PC-3 (cell line): ENCODE measurements at regions not wholly inside any gene's neighbourhood (a gene's known extent, or its start where the extent isn't known, plus 50 kb on each side); places are given as distances from the start of the nearest gene placed in this dataset.

Experiments
- ATAC-seq: fragments of 200-7000 bp; cut with Tn5 transposase; 2 replicates; pipeline ENCODE4 v1.9.1; 2020; ENCODE audit warnings: mild to moderate bottlenecking, moderate library complexity
- BruUV-seq: library from RNA; stranded (reverse); fragments of 400-500 nt; replicated peaks from 2 replicates; lab custom pipeline; 2021; lab: Mats Ljungman, UMichigan
- CTCF ChIA-PET: fragments of 300-600 bp; sonication (Branson Sonifier 250); formaldehyde crosslinking; loops from one replicate; lab custom pipeline; 2022; ENCODE audit warnings: antibody characterized with exemption; lab: Charles Lee
- POLR2A ChIA-PET: fragments of 300-600 bp; sonication (Branson Sonifier 250); formaldehyde crosslinking; loops from one replicate; lab custom pipeline; 2022; ENCODE audit warnings: antibody characterized with exemption; ENCODE audit not compliant: unreplicated experiment; lab: Charles Lee
- DNase-seq: peaks from one replicate; pipeline ENCODE4 v3.0.0-alpha.2; 2015
- H2AFZ ChIP-seq: fragments of 300-600 bp; sonication (generic); 2 replicates; pipeline ENCODE4 v1.6.0; 2016; ENCODE audit warnings: antibody characterized with exemption, low read length
- H3F3A ChIP-seq: fragments of 300-600 bp; sonication (generic); one replicate; pipeline ENCODE4 v1.6.0; 2017; ENCODE audit warnings: antibody characterized with exemption, low read length, control low read depth, mild to moderate bottlenecking; ENCODE audit not compliant: unreplicated experiment
- H3K27ac ChIP-seq: fragments of 300-600 bp; sonication (generic); 2 replicates; pipeline ENCODE4 v1.5.1; 2016; ENCODE audit warnings: mild to moderate bottlenecking, low read length
- H3K27me3 ChIP-seq: fragments of 300-600 bp; sonication (generic); 2 replicates; pipeline ENCODE4 v1.6.1; 2016; ENCODE audit warnings: low read length, mixed read lengths
- H3K36me3 ChIP-seq: fragments of 300-600 bp; sonication (generic); 2 replicates; pipeline ENCODE4 v1.6.1; 2016; ENCODE audit warnings: low read depth, mixed run types, low read length, mixed read lengths
- H3K4me1 ChIP-seq: fragments of 300-600 bp; sonication (generic); 2 replicates; pipeline ENCODE4 v1.5.1; 2016; ENCODE audit warnings: low read length; ENCODE audit not compliant: insufficient read depth
- H3K4me2 ChIP-seq: fragments of 300-600 bp; sonication (generic); 2 replicates; pipeline ENCODE4 v1.6.0; 2016; ENCODE audit warnings: low read length
- H3K4me3 ChIP-seq: fragments of 300-600 bp; sonication (generic); 2 replicates; pipeline ENCODE4 v1.5.1; 2016; ENCODE audit warnings: mild to moderate bottlenecking, low read length, mixed read lengths
- H3K79me2 ChIP-seq: fragments of 300-600 bp; sonication (generic); 2 replicates; pipeline ENCODE4 v1.6.1; 2017; ENCODE audit warnings: low read length, mixed read lengths
- H3K9ac ChIP-seq: fragments of 300-600 bp; sonication (generic); 2 replicates; pipeline ENCODE4 v1.6.0; 2016; ENCODE audit warnings: mild to moderate bottlenecking, low read length
- H3K9me2 ChIP-seq: fragments of 300-600 bp; sonication (generic); replicated peaks from 2 replicates; pipeline ENCODE4 v1.6.1; 2016; ENCODE audit warnings: mixed run types, low read length, mixed read lengths
- H3K9me3 ChIP-seq: fragments of 300-600 bp; sonication (generic); 2 replicates; pipeline ENCODE4 v1.6.1; 2016; ENCODE audit warnings: low read length, mixed read lengths
- H4K20me1 ChIP-seq: fragments of 300-600 bp; sonication (generic); 2 replicates; pipeline ENCODE4 v1.6.1; 2016; ENCODE audit warnings: low read length, mixed read lengths
- CTCF ChIP-seq: fragments of 300-600 bp; sonication (generic); conservative IDR thresholded peaks from 2 replicates; pipeline ENCODE4 v1.5.1; 2017; ENCODE audit warnings: antibody characterized with exemption, low read depth, mild to moderate bottlenecking, low read length
- EZH2 ChIP-seq: fragments of 300-600 bp; sonication (generic); IDR thresholded peaks from one replicate; pipeline ENCODE4 v1.6.1; 2017; ENCODE audit warnings: antibody characterized with exemption, mild to moderate bottlenecking, low read length; ENCODE audit not compliant: unreplicated experiment
- EZH2phosphoT487 ChIP-seq: fragments of 300-600 bp; sonication (generic); IDR thresholded peaks from 2 replicates; pipeline ENCODE4 v1.6.1; 2018; ENCODE audit warnings: mild to moderate bottlenecking, antibody characterized with exemption, low read length, borderline replicate concordance
- intact Hi-C: fragments of 100-400 bp; cut with micrococcal nuclease; formaldehyde crosslinking; loops from 2 replicates; pipeline ENCODE4 v1.9.0; 2023

DNA sequence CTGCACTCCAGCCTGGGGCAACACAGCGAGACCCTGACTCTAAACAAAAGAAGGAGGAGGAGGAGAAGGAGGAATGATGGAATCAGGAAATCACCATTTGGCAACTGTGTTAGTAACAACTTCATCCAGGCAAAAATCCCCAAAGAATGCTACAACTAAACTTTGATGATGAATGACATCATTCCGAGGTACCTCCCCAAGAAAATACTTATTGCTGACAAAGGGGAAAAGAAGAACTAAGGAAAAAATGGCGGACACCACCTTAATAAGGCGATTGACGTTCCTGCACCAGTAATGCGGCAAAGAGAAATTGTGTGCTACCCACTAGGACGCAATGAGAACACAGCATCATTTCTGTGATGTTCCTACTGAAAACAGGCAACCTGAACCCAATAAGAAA, 78.2 kb upstream of the SLC6A11 start:
- Histone ChIP-seq H3K4me2 (no peak overlapping the region), H3K9me2 (no peaks in the 10 kb centered on the region), H3K79me2 (no peaks in the 10 kb centered on the region), H4K20me1 (no peaks in the 10 kb centered on the region), H3K27me3 (peaks cover 29% of the 10 kb centered on the region), H3F3A (no peaks in the 10 kb centered on the region), H3K9me3 (peaks cover 16% of the 10 kb centered on the region; the same call in 1 of the 2 replicates), H3K4me3 (no peak overlapping the region), H3K4me1 (no peaks in the 10 kb centered on the region), H3K36me3 (no peaks in the 10 kb centered on the region), H2AFZ (no peak overlapping the region), H3K9ac (no peak overlapping the region), H3K27ac (no peak overlapping the region)
- no peak for DNase-seq
- ChIA-PET POLR2A (no interaction called here), CTCF (interaction anchor here (0.6 to 1.4 kb wide), 2 partner anchors 16 to 20 kb away, joined by 3 to 6 read pairs; no protein-coding TSS in a partner anchor)
- intact Hi-C loops, result loop anchor here (1.0 to 5.0 kb wide), 3 partner anchors 200 to 393 kb away; no protein-coding TSS in a partner anchor
- ATAC-seq, result no peak
- TF ChIP-seq CTCF (no peak), EZH2 (no peak), EZH2phosphoT487 (no peak)
- no TSS peak for BruUV-seq

- no peaks in the 10 kb centered on the region for H3K36me3 ChIP-seq
- TF ChIP-seq EZH2, result no peak
- TF ChIP-seq CTCF, result peak; percentile 92
- no peak for TF ChIP-seq EZH2phosphoT487
- H3K27ac ChIP-seq, result no peak overlapping the region
- peak overlapping the region; percentile 78 for H3K4me2 ChIP-seq
- BruUV-seq, result no TSS peak
- peaks cover 5% of the 10 kb centered on the region; the same call in 1 of the 2 replicates for H3K9me3 ChIP-seq
- H3K9ac ChIP-seq, result no peak overlapping the region
- no peaks in the 10 kb centered on the region for H3K79me2 ChIP-seq
- no peaks in the 10 kb centered on the region for H4K20me1 ChIP-seq
- peaks cover 29% of the 10 kb centered on the region for H3K27me3 ChIP-seq
- ChIA-PET POLR2A (no interaction called here), CTCF (interaction anchor here (0.5 to 1.4 kb wide), 6 partner anchors 19 to 744 kb away, joined by 3 to 6 read pairs (median 4); no protein-coding TSS in a partner anchor)
- no peaks in the 10 kb centered on the region for H3K9me2 ChIP-seq
- H3F3A ChIP-seq, result no peaks in the 10 kb centered on the region
- peak overlapping the region; percentile 65 for H2AFZ ChIP-seq
- intact Hi-C loops, result loop anchor here (1.0 to 5.0 kb wide), 3 partner anchors 202 to 395 kb away; no protein-coding TSS in a partner anchor
- ATAC-seq, result peak; percentile 93
- DNase-seq, result peak; percentile 84
- H3K4me1 ChIP-seq, result no peaks in the 10 kb centered on the region
- peak overlapping the region; percentile 56 for H3K4me3 ChIP-seq
These were observed 77.2 kb upstream of the SLC6A11 start for GRCh38 chr3:10738688-10739372.

- POLR2A ChIA-PET, result no interaction called here
- intact Hi-C loops, result no loop called here
- H3K79me2 ChIP-seq, result no peaks in the 10 kb centered on the region
These were observed 75.1 kb upstream of the SLC6A11 start for GRCh38 chr3:10740954-10741353.

More at GRCh38 chr3:10740954-10741353, 75.1 kb upstream of the SLC6A11 start:
- Histone ChIP-seq H3K4me1 (no peaks in the 10 kb centered on the region), H4K20me1 (no peaks in the 10 kb centered on the region), H3K4me3 (no peak overlapping the region), H3K9ac (no peak overlapping the region), H2AFZ (no peak overlapping the region), H3K27ac (no peak overlapping the region), H3K27me3 (peaks cover 23% of the 10 kb centered on the region), H3K36me3 (no peaks in the 10 kb centered on the region), H3F3A (no peaks in the 10 kb centered on the region), H3K9me2 (no peaks in the 10 kb centered on the region), H3K9me3 (no peaks in the 10 kb centered on the region), H3K4me2 (no peak overlapping the region)
- DNase-seq (no peak), ATAC-seq (no peak)
- CTCF ChIA-PET, result no interaction called here
- BruUV-seq, result no TSS peak
- no peak for TF ChIP-seq EZH2phosphoT487
- TF ChIP-seq CTCF, result no peak
- no peak for TF ChIP-seq EZH2
